Right cardiac atrium (tissue), 5 donors: ENCODE measurements at regions not wholly inside any gene's neighbourhood (a gene's known extent, or its start where the extent isn't known, plus 50 kb on each side); places are given as distances from the start of the nearest gene placed in this dataset.

ENCODE experiments used
- ATAC-seq, 2 donors: fragments of 200-7000 bp; cut with Tn5 transposase; one replicate each; pipeline versions ENCODE4 v1.8.0 to v1.9.1; 2020; ENCODE audit warnings: moderate library complexity in 2 of 2, mild to moderate bottlenecking in 1 of 2
- DNase-seq, 3 donors: peaks; one replicate each; pipeline ENCODE4 v3.0.0-alpha.2; 2020
- H3K27ac ChIP-seq: one replicate; pipeline ENCODE4 v1.5.1; 2013; ENCODE audit warnings: mild to moderate bottlenecking, low read length, control low read depth, moderate library complexity
- H3K27me3 ChIP-seq: one replicate; pipeline ENCODE4 v1.6.1; 2013; ENCODE audit not compliant: control insufficient read depth, insufficient read depth
- H3K4me1 ChIP-seq: one replicate; pipeline ENCODE4 v1.6.1; 2013; ENCODE audit warnings: low read length; ENCODE audit not compliant: control insufficient read depth, insufficient read depth
- H3K4me3 ChIP-seq: one replicate; pipeline ENCODE4 v1.5.1; 2013; ENCODE audit warnings: low read length, control low read depth
- H3K9me3 ChIP-seq: one replicate; pipeline ENCODE4 v1.6.1; 2013; ENCODE audit warnings: low read length; ENCODE audit not compliant: control insufficient read depth
- WGBS: extraction: QIAGEN DNeasy Blood & Tissue Kit; methylation state at CpG from one replicate; pipeline ENCODE4 v1.1.7; 2013; 5-methylcytosine and 5-hydroxymethylcytosine counted together
- intact Hi-C, 4 donors: fragments of 100-400 bp; cut with DNase I; formaldehyde crosslinking; loops; one replicate each; pipeline versions ENCODE4 v1.11.0 to v1.14.0; 2022 to 2023
- donor health status: healthy with polysubstance abuse.
- donor health status: DM: no; HTN: yes; CAD: no.
- donor health status: DM: no; HTN: no; CAD: no.
- donor health status: DM: no; HTN: yes; CAD: no; lungs with severe emphysema.
- donor health status: DM: yes; HTN: yes; CAD: no.

DNA sequence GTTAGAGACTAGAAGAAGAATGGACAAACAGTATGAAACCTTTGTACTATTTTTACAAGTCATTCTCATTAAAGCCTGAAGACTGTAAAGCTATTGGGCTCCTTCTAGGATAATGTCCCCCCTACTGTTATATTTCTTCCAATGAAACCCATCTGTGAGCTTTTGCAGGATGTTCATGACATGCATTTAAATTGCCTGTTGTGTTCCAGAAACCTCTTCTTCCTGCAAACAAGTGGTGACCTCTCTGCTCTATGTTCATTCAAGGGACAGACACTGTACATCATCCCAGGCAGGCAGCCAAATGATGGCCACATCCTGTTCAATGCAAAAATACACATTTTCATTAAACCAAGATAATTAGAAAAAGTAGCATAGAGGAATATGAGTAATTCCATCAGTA lies 128.0 kb downstream of the C4orf33 start:
- H3K27me3 ChIP-seq: no peaks in the 10 kb centered on the region
- no peak overlapping the region for H3K27ac ChIP-seq
- no peak overlapping the region for H3K4me3 ChIP-seq
- ATAC-seq (no peak), DNase-seq (no peak)
- intact Hi-C loops: no loop called here
- H3K4me1 ChIP-seq: no peaks in the 10 kb centered on the region
- H3K9me3 ChIP-seq: no peaks in the 10 kb centered on the region

- H3K27me3 ChIP-seq: no peaks in the 10 kb centered on the region
- H3K4me3 ChIP-seq: no peak overlapping the region
- DNase-seq (no peak), ATAC-seq (no peak)
- WGBS: 75% methylated on average over 4 of the region's 4 CpGs
- no peak overlapping the region for H3K27ac ChIP-seq
- no peaks in the 10 kb centered on the region for H3K4me1 ChIP-seq
- intact Hi-C loops: no loop called here
- H3K9me3 ChIP-seq: no peaks in the 10 kb centered on the region
Measured at GRCh38 chr4:129230846-129231245, 134.9 kb downstream of the C4orf33 start.

- no peaks in the 10 kb centered on the region for H3K4me1 ChIP-seq
- no peaks in the 10 kb centered on the region for H3K9me3 ChIP-seq
- no peaks in the 10 kb centered on the region for H3K27me3 ChIP-seq
- no peak overlapping the region for H3K27ac ChIP-seq
- DNase-seq: no peak
- intact Hi-C loops: no loop called here
- H3K4me3 ChIP-seq: no peak overlapping the region
- ATAC-seq: no peak
- 74% methylated on average over 2 of the region's 2 CpGs for WGBS
Measured at GRCh38 chr4:129231945-129232588, 136.1 kb downstream of the C4orf33 start.

GRCh38 chr4:129232589-129233337 lies 136.8 kb downstream of the C4orf33 start:
- WGBS: 51% methylated on average over 3 of the region's 3 CpGs
- ATAC-seq (no peak), DNase-seq (no peak)
- Histone ChIP-seq H3K27me3 (no peaks in the 10 kb centered on the region), H3K4me1 (no peaks in the 10 kb centered on the region), H3K9me3 (no peaks in the 10 kb centered on the region), H3K4me3 (no peak overlapping the region), H3K27ac (no peak overlapping the region)
- intact Hi-C loops: no loop called here

- WGBS: 74% methylated on average over 1 of the region's 1 CpG
- ATAC-seq (no peak), DNase-seq (no peak)
- Histone ChIP-seq H3K4me1 (no peaks in the 10 kb centered on the region), H3K27me3 (no peaks in the 10 kb centered on the region), H3K4me3 (no peak overlapping the region), H3K9me3 (no peaks in the 10 kb centered on the region), H3K27ac (no peak overlapping the region)
- intact Hi-C loops: no loop called here
Measured at GRCh38 chr4:129233691-129234090, 137.7 kb downstream of the C4orf33 start.

- ATAC-seq: no peak
- Histone ChIP-seq H3K4me3 (no peak overlapping the region), H3K27ac (no peak overlapping the region), H3K27me3 (no peaks in the 10 kb centered on the region), H3K4me1 (peaks cover 3% of the 10 kb centered on the region), H3K9me3 (no peaks in the 10 kb centered on the region)
- intact Hi-C loops: no loop called here
- no peak for DNase-seq
- 94% methylated on average over 3 of the region's 3 CpGs for WGBS
Measured at GRCh38 chr4:129236351-129236750, 140.4 kb downstream of the C4orf33 start.

DNA sequence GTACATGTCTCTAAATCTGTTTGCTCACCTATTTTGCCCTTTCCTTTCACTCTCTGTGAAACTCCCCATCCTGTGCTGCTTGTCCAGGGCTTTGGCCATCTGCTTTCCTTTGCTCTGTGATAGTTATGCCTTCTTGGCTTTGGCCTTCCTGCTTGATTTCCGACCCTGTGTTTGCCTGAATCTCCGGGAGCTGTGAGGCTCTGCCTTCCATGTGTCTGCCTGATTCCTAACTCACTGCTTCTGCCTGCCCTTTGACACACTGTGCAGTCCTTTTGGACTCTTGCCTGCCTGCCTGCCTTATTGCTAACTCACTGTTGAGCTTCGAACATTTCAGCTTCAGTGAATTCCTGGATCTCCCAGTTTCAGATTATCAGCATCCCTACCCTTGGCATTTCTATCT lies 143.1 kb downstream of the C4orf33 start:
- ATAC-seq (peak; percentile 41 to 55), DNase-seq (peak in 2 of 3 donors; percentile 18 to 39)
- H3K9me3 ChIP-seq: no peaks in the 10 kb centered on the region
- no peaks in the 10 kb centered on the region for H3K27me3 ChIP-seq
- WGBS: 20% methylated on average over 3 of the region's 3 CpGs
- no peak overlapping the region for H3K4me3 ChIP-seq
- H3K4me1 ChIP-seq: peaks cover 3% of the 10 kb centered on the region
- H3K27ac ChIP-seq: no peak overlapping the region
- intact Hi-C loops: no loop called here

DNA sequence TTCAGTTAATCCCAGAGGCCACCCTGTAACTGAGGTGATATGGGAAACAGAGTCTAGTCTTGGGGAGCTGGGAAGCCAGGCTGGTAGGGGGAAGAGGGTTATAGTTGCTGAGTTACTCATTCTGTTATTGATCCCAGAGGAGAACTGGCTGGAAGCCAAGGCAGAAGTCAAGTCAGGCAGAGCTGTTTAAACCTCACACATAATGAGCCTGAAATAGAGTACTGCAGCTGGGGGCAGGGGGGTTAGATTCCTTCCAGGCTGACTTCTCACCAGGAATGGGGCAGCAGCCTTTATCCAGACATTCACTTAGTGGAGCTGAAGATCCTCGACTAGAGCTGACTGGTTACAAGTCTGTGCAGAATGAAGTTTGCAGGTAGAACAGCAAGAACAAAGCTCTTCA lies 144.9 kb downstream of the C4orf33 start:
- intact Hi-C loops: no loop called here
- DNase-seq: no peak
- H3K27me3 ChIP-seq: no peaks in the 10 kb centered on the region
- no peaks in the 10 kb centered on the region for H3K9me3 ChIP-seq
- H3K4me1 ChIP-seq: peaks cover 3% of the 10 kb centered on the region
- no peak overlapping the region for H3K27ac ChIP-seq
- ATAC-seq: no peak
- H3K4me3 ChIP-seq: no peak overlapping the region
- WGBS: 47% methylated on average over 1 of the region's 1 CpG

- H3K4me1 ChIP-seq: no peaks in the 10 kb centered on the region
- intact Hi-C loops: no loop called here
- no peak overlapping the region for H3K4me3 ChIP-seq
- no peaks in the 10 kb centered on the region for H3K9me3 ChIP-seq
- no peaks in the 10 kb centered on the region for H3K27me3 ChIP-seq
- WGBS: 91% methylated on average over 4 of the region's 4 CpGs
- DNase-seq: no peak
- H3K27ac ChIP-seq: no peak overlapping the region
- ATAC-seq: no peak
Measured at GRCh38 chr4:129246145-129246544, 150.2 kb downstream of the C4orf33 start.

GRCh38 chr4:129246910-129247461 lies 151.0 kb downstream of the C4orf33 start:
- H3K4me1 ChIP-seq: no peaks in the 10 kb centered on the region
- no peak overlapping the region for H3K27ac ChIP-seq
- H3K4me3 ChIP-seq: no peak overlapping the region
- intact Hi-C loops: no loop called here
- DNase-seq (no peak), ATAC-seq (no peak)
- H3K9me3 ChIP-seq: no peaks in the 10 kb centered on the region
- no peaks in the 10 kb centered on the region for H3K27me3 ChIP-seq
- WGBS: 87% methylated on average over 15 of the region's 15 CpGs

DNA sequence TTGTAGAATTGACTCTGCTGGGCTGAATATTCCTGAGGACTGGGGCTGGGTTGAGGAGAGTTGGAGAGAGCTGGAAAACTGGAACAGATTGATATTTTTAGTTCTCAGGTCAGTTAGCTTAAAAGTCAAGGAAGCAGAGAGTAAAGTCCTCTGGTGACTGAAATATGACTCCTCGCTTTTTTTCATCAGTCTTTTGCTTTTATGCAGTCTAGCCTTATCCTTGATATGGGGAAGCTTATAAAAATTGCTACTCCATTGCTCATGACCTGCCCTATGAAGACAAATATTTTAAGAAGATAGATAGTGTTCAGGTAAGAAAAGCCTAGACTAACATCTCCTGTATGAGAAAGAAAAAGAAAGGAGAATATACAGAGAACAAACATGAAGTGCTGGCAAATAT lies 152.7 kb downstream of the C4orf33 start:
- H3K9me3 ChIP-seq: no peaks in the 10 kb centered on the region
- no peaks in the 10 kb centered on the region for H3K4me1 ChIP-seq
- no peak overlapping the region for H3K27ac ChIP-seq
- intact Hi-C loops: no loop called here
- no peaks in the 10 kb centered on the region for H3K27me3 ChIP-seq
- ATAC-seq: no peak
- DNase-seq: no peak
- 92% methylated on average over 1 of the region's 1 CpG for WGBS
- H3K4me3 ChIP-seq: no peak overlapping the region
